ENCODE measurements at regions not wholly inside any gene's neighbourhood (a gene's known extent, or its start where the extent isn't known, plus 50 kb on each side); places are given as distances from the start of the nearest gene placed in this dataset.

- TF ChIP-seq PAX8 (IDR thresholded peaks at IDR 0.05) = no peak
- TF ChIP-seq JUNB (IDR thresholded peaks at IDR 0.05) = no peak
- no peak for TF ChIP-seq SUPT20H (IDR thresholded peaks at IDR 0.05; ENCODE audit: borderline replicate concordance, control insufficient read depth, low read depth, low read length)
- TF ChIP-seq, protein P1, sequence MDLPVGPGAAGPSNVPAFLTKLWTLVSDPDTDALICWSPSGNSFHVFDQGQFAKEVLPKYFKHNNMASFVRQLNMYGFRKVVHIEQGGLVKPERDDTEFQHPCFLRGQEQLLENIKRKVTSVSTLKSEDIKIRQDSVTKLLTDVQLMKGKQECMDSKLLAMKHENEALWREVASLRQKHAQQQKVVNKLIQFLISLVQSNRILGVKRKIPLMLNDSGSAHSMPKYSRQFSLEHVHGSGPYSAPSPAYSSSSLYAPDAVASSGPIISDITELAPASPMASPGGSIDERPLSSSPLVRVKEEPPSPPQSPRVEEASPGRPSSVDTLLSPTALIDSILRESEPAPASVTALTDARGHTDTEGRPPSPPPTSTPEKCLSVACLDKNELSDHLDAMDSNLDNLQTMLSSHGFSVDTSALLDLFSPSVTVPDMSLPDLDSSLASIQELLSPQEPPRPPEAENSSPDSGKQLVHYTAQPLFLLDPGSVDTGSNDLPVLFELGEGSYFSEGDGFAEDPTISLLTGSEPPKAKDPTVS (IDR thresholded peaks at IDR 0.05; ENCODE audit: low read depth, low read length) = no peak
- no peak for TF ChIP-seq EED (IDR thresholded peaks at IDR 0.05; ENCODE audit: low read depth)
- TF ChIP-seq RBBP5 (conservative IDR thresholded peaks at IDR 0.05) = no peak
- TF ChIP-seq RFX5 (IDR thresholded peaks at IDR 0.05; ENCODE audit: low read depth, low read length) = no peak
- TF ChIP-seq RAD21 (IDR thresholded peaks at IDR 0.05; ENCODE audit: insufficient read depth, low read depth, low read length) = no peak
- TF ChIP-seq FOXM1 (IDR thresholded peaks at IDR 0.05; ENCODE audit: low read depth, low read length) = no peak
- no peak for TF ChIP-seq SUZ12 (IDR thresholded peaks at IDR 0.05; ENCODE audit: unreplicated experiment)
- TF ChIP-seq ZBTB11 (CRISPR knock-in tag; IDR thresholded peaks at IDR 0.05) = no peak
- no peak for TF ChIP-seq HCFC1 (IDR thresholded peaks at IDR 0.05; ENCODE audit: low read length)
- TF ChIP-seq STAT3 (IDR thresholded peaks at IDR 0.05; ENCODE audit: low read depth, low read length) = no peak
- TF ChIP-seq, protein P2, sequence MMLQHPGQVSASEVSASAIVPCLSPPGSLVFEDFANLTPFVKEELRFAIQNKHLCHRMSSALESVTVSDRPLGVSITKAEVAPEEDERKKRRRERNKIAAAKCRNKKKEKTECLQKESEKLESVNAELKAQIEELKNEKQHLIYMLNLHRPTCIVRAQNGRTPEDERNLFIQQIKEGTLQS (IDR thresholded peaks at IDR 0.05; ENCODE audit: borderline replicate concordance, extremely low read depth, low read depth, low read length) = no peak
- TF ChIP-seq CBX3 (IDR thresholded peaks at IDR 0.05; ENCODE audit: borderline replicate concordance, low read depth) = no peak
- no peak for TF ChIP-seq CHD1 (IDR thresholded peaks at IDR 0.05; ENCODE audit: low read depth, low read length)
- TF ChIP-seq, protein P3, sequence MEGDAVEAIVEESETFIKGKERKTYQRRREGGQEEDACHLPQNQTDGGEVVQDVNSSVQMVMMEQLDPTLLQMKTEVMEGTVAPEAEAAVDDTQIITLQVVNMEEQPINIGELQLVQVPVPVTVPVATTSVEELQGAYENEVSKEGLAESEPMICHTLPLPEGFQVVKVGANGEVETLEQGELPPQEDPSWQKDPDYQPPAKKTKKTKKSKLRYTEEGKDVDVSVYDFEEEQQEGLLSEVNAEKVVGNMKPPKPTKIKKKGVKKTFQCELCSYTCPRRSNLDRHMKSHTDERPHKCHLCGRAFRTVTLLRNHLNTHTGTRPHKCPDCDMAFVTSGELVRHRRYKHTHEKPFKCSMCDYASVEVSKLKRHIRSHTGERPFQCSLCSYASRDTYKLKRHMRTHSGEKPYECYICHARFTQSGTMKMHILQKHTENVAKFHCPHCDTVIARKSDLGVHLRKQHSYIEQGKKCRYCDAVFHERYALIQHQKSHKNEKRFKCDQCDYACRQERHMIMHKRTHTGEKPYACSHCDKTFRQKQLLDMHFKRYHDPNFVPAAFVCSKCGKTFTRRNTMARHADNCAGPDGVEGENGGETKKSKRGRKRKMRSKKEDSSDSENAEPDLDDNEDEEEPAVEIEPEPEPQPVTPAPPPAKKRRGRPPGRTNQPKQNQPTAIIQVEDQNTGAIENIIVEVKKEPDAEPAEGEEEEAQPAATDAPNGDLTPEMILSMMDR (IDR thresholded peaks at IDR 0.05 in 2 of 3, conservative IDR thresholded peaks at IDR 0.05 in 1 of 3; ENCODE audit: control insufficient read depth in 2 of 3, extremely low read depth in 1 of 3, insufficient read depth in 1 of 3, low read depth in 3 of 3, low read length in 3 of 3) = no peak
- peak; percentile 54; the same call in 1 of the 2 replicates for TF ChIP-seq IKZF1 (conservative IDR thresholded peaks at IDR 0.05)
- TF ChIP-seq NFYA (IDR thresholded peaks at IDR 0.05; ENCODE audit: borderline replicate concordance, low read depth, low read length) = no peak
- TF ChIP-seq HDAC2 (IDR thresholded peaks at IDR 0.05) = no peak
- TF ChIP-seq FOS (IDR thresholded peaks at IDR 0.05; ENCODE audit: borderline replicate concordance, extremely low read depth, insufficient read length) = no peak
- TF ChIP-seq E2F8 (IDR thresholded peaks at IDR 0.05; ENCODE audit: low read depth, partially characterized antibody) = no peak
- no peak for TF ChIP-seq TARDBP (IDR thresholded peaks at IDR 0.05; ENCODE audit: borderline replicate concordance)
Measured at GRCh38 chr20:5261763-5262162, 55.0 kb downstream of the PROKR2 start (continued).
